Esophagus muscularis mucosa (tissue), 4 donors: ENCODE measurements at regions not wholly inside any gene's neighbourhood (a gene's known extent, or its start where the extent isn't known, plus 50 kb on each side); places are given as distances from the start of the nearest gene placed in this dataset.
"Not testable (repeated sequence)": the region's sequence is repeated elsewhere in the genome, so short reads cannot be mapped to it uniquely, and the experiment has no call there.

Source experiments
- DNase-seq: peaks from one replicate; pipeline ENCODE4 v3.0.0-alpha.2; 2017; ENCODE audit errors: extremely low spot score
- H3K27ac ChIP-seq, 4 donors: fragments of 200-600 bp; sonication (generic); replicated peaks in 1 of 4; 1 replicate in 3 of 4; 2 replicates in 1 of 4; pipeline ENCODE4 v1.5.1; 2016 to 2019; ENCODE audit warnings: mild to moderate bottlenecking in 1 of 4
- H3K27me3 ChIP-seq, 4 donors: fragments of 200-600 bp; sonication (generic); one replicate each; pipeline versions ENCODE4 v1.5.1 to v1.6.0; 2016 to 2019
- H3K36me3 ChIP-seq, 4 donors: fragments of 200-600 bp; sonication (generic); one replicate each; pipeline ENCODE4 v1.5.1; 2016 to 2019
- H3K4me1 ChIP-seq, 4 donors: fragments of 200-600 bp; sonication (generic); one replicate each; pipeline ENCODE4 v1.5.1; 2016 to 2019
- H3K4me3 ChIP-seq, 4 donors: fragments of 200-600 bp; sonication (generic); 1 replicate in 2 of 4; 2 replicates in 2 of 4; pipeline ENCODE4 v1.5.1; 2016 to 2019; ENCODE audit warnings: mild to moderate bottlenecking in 4 of 4, moderate library complexity in 1 of 4
- H3K9me3 ChIP-seq, 4 donors: fragments of 200-600 bp; sonication (generic); 1 replicate in 3 of 4; 2 replicates in 1 of 4; pipeline ENCODE4 v1.5.1; 2016 to 2019
- EP300 ChIP-seq: sonication (generic); formaldehyde crosslinking; IDR thresholded peaks from one replicate; pipeline ENCODE4 v1.6.1; 2017; ENCODE audit warnings: antibody characterized with exemption
- POLR2A ChIP-seq: fragments of 450-650 bp; IDR thresholded peaks from one replicate; pipeline ENCODE4 v1.6.1; 2017; ENCODE audit warnings: antibody characterized with exemption, moderate library complexity, mild to moderate bottlenecking, low read depth
- POLR2AphosphoS5 ChIP-seq, 2 donors: sonication (generic); formaldehyde crosslinking; IDR thresholded peaks; one replicate each; pipeline ENCODE4 v1.6.1; 2017; ENCODE audit warnings: antibody characterized with exemption in 2 of 2
- WGBS: methylation state at CpG from one replicate; pipeline ENCODE4 v1.1.5; 2018; 5-methylcytosine and 5-hydroxymethylcytosine counted together
- intact Hi-C: fragments of 100-400 bp; cut with DNase I; formaldehyde crosslinking; loops from one replicate; pipeline ENCODE4 v1.15.1; 2023
- TF ChIP-seq, protein P1 (sequence below), 3 experiments: fragments of 200-600 bp in 2 of 3; fragments of 450-650 bp in 1 of 3; sonication (generic) in 2 of 3; IDR thresholded peaks; one replicate each; pipeline ENCODE4 v1.5.1; 2017 to 2019; ENCODE audit warnings: antibody characterized with exemption in 3 of 3, mild to moderate bottlenecking in 2 of 3, moderate library complexity in 1 of 3

GRCh38 chr7:35875292-35875691 is 74.4 kb downstream of the SEPTIN7 start:
- peaks cover 0 to 19% (median 0%) of the 10 kb centered on the region in 4 donors for H3K36me3 ChIP-seq
- H3K9me3 ChIP-seq: no peaks in the 10 kb centered on the region
- intact Hi-C loops: no loop called here
- no peak overlapping the region for H3K27ac ChIP-seq
- no peak overlapping the region for H3K4me3 ChIP-seq
- 62% methylated on average over 2 of the region's 2 CpGs for WGBS
- H3K4me1 ChIP-seq: peaks cover 11 to 26% (median 18%) of the 10 kb centered on the region in 4 donors
- DNase-seq: no peak
- TF ChIP-seq EP300 (no peak), POLR2AphosphoS5 (IDR thresholded peaks at IDR 0.05) (no peak)
- TF ChIP-seq, protein P1, sequence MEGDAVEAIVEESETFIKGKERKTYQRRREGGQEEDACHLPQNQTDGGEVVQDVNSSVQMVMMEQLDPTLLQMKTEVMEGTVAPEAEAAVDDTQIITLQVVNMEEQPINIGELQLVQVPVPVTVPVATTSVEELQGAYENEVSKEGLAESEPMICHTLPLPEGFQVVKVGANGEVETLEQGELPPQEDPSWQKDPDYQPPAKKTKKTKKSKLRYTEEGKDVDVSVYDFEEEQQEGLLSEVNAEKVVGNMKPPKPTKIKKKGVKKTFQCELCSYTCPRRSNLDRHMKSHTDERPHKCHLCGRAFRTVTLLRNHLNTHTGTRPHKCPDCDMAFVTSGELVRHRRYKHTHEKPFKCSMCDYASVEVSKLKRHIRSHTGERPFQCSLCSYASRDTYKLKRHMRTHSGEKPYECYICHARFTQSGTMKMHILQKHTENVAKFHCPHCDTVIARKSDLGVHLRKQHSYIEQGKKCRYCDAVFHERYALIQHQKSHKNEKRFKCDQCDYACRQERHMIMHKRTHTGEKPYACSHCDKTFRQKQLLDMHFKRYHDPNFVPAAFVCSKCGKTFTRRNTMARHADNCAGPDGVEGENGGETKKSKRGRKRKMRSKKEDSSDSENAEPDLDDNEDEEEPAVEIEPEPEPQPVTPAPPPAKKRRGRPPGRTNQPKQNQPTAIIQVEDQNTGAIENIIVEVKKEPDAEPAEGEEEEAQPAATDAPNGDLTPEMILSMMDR (IDR thresholded peaks at IDR 0.05): no peak
- H3K27me3 ChIP-seq: no peaks in the 10 kb centered on the region

DNA sequence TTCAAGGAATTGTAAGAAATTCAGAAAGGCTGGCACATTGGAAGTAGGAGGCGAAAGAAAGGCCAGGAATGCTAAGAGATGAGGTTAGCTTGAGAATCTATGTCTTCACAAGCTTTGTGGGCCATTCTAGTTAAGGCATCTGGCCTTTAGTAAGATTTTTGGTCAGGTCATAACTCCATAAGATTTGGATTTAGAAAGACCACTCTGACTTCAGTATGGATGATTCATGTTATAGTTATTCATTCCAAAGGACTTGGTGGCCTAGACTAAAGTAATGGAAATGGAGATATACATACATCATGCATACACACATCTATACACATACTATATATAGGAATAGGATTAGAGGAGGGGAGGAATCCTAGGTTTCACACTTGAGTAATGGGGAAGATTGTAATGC is 77.5 kb downstream of the SEPTIN7 start:
- Histone ChIP-seq H3K9me3 (no peaks in the 10 kb centered on the region), H3K4me3 (no peak overlapping the region), H3K27me3 (no peaks in the 10 kb centered on the region), H3K27ac (no peak overlapping the region), H3K36me3 (peaks cover 0 to 25% (median 8%) of the 10 kb centered on the region in 4 donors), H3K4me1 (peaks cover 3 to 18% (median 9%) of the 10 kb centered on the region in 4 donors)
- no peak for TF ChIP-seq EP300
- no peak for TF ChIP-seq POLR2A
- no peak for TF ChIP-seq POLR2AphosphoS5 (IDR thresholded peaks at IDR 0.05)
- TF ChIP-seq, protein P1 (IDR thresholded peaks at IDR 0.05): no peak
- DNase-seq: no peak
- WGBS: 92% methylated on average over 1 of the region's 1 CpG
- intact Hi-C loops: no loop called here

DNA sequence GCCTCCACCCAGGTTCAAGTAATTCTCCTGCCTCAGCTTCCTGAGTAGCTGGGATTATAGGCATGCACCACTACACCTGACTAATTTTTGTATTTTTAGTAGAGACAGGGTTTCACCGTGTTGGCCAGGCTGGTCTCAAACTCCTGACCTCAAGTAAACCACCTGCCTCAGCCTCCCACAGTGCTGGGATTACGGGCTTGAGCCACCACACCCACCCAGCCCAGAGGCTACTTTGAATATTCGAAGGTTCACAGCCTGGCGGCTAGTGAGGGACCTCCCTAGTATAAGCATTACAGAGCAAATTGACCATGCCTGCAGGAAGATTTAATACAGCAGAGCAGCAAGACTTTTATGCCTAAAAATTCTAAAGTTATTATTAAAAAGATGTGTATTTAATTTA is 86.6 kb downstream of the SEPTIN7 start:
- WGBS: 90% methylated on average over 4 of the region's 4 CpGs
- H3K4me1 ChIP-seq, H3K4me3 ChIP-seq, DNase-seq, H3K27me3 ChIP-seq, intact Hi-C loops, H3K9me3 ChIP-seq, H3K27ac ChIP-seq: not testable (repeated sequence)
- H3K36me3 ChIP-seq: peaks cover 0 to 78% (median 45%) of the 10 kb centered on the region in 4 donors

- no peak for DNase-seq
- H3K4me3 ChIP-seq: no peak overlapping the region
- peaks cover 0 to 64% (median 36%) of the 10 kb centered on the region in 4 donors for H3K36me3 ChIP-seq
- peaks cover 0 to 6% (median 0%) of the 10 kb centered on the region in 4 donors for H3K4me1 ChIP-seq
- H3K9me3 ChIP-seq: no peaks in the 10 kb centered on the region
- intact Hi-C loops: no loop called here
- H3K27me3 ChIP-seq: no peaks in the 10 kb centered on the region
- WGBS: 96% methylated on average over 4 of the region's 4 CpGs
- H3K27ac ChIP-seq: no peak overlapping the region
- TF ChIP-seq, protein P1 (IDR thresholded peaks at IDR 0.05): no peak
- TF ChIP-seq EP300 (no peak), POLR2AphosphoS5 (IDR thresholded peaks at IDR 0.05) (no peak), POLR2A (no peak)
Observed at GRCh38 chr7:35889001-35889400, 88.1 kb downstream of the SEPTIN7 start.

DNA sequence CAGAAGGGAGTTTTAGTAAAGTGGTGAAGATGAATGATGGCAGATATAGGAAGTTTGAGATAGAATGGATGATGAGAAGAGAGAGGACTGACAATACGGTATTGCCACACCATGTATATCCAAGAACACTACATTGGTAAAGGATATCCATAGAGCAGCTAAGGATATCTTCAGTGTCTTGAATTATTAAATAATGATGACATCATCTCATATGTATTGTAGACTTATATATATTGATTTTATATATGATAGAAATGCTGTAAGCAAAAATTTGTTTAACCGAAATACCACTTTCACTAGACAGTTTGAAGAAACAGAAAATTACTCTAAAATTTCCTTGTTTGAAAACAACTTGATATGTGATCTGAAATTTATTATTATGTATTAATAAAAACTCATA is 89.0 kb downstream of the SEPTIN7 start:
- Histone ChIP-seq H3K9me3 (no peaks in the 10 kb centered on the region), H3K36me3 (peaks cover 0 to 55% (median 31%) of the 10 kb centered on the region in 4 donors), H3K27me3 (no peaks in the 10 kb centered on the region), H3K27ac (no peak overlapping the region), H3K4me3 (no peak overlapping the region), H3K4me1 (peaks cover 0 to 6% (median 0%) of the 10 kb centered on the region in 4 donors)
- WGBS: 100% methylated on average over 2 of the region's 2 CpGs
- intact Hi-C loops: no loop called here
- TF ChIP-seq EP300 (no peak), POLR2A (no peak), POLR2AphosphoS5 (IDR thresholded peaks at IDR 0.05) (no peak)
- TF ChIP-seq, protein P1 (IDR thresholded peaks at IDR 0.05): no peak
- no peak for DNase-seq
